HG03521 (cell line): ENCODE measurements at regions not wholly inside any gene's neighbourhood (a gene's known extent, or its start where the extent isn't known, plus 50 kb on each side); places are given as distances from the start of the nearest gene placed in this dataset.
"Not testable (repeated sequence)": the region's sequence is repeated elsewhere in the genome, so short reads cannot be mapped to it uniquely, and the experiment has no call there.

Experiments
- ATAC-seq: cut with Tn5 transposase; IDR thresholded peaks from one replicate; pipeline ENCODE4 v1.9.1; 2021; ENCODE audit warnings: mild to moderate bottlenecking, moderate library complexity; ENCODE audit not compliant: unreplicated experiment

DNA sequence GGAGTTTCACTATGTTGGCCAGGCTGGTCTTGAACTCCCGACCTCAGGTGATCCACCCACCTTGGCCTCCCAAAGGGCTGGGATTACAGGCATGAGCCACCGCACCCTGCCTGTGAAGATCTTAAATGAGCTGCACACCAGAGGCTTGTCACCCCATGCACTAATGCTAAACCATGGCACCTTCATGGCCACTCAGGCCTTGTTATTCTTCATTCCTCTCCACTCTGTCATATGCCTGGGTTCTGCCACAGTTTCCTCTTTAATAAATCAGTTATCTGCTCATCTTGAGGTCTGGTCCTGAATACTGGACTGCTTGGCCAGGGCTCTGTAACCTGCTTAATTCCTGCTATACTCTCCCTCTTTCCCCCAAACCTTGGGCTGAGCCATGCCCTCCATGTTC is 104.3 kb upstream of the FOXN2 start:
- ATAC-seq = no peak

DNA sequence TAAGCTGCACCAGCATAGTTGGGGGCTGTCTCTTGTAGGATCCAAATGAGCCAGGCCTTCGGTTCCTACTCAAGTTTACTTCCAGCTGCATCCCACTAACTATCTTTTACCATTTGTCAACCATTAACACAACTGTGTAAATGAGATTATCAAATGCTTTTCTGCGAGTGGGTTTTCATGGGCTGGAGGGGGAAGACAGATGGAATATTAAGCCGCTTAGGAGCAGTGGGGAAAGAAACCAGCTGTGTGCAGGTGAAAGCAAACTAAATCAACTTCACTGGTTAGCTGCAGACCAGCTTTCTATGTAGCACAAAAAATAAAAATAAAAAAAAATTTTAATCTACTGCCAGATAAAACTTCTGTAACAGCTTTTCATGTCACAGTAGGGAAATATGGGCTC is 100.8 kb upstream of the FOXN2 start:
- no peak for ATAC-seq

DNA sequence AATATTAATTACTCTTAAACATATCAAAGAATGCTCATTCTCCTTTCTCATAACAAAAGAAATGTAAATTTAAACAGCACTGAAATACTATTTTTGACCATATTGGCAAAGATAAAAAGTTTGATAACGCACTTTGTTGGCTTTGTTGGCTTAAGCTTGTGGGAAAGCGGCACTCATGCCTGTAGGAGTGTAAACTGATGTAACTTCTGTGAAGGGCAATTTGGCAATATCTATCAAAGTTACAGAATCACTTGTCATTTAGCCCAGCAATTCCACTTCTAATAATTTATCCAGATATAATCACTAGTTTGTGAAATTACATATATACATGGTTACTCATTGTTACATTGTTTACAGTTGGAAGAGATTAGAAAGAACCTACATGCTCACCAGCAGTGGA is 96.3 kb upstream of the FOXN2 start:
- no peak for ATAC-seq

DNA sequence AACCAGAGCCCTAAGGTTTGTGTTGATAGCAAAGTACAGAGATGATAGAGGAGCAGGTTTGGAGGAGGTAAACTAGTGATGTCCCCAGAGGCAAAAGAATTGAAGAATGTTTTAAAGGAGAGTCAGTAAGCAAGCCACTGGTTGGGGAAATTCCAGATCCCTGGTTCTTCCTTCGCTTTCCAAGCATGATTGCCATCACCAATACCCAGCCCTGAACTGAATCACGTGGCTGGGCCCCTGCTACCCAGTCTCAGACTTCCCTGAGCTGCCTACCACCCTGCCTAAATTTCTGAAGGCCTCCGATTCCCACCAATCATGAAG is 95.3 kb upstream of the FOXN2 start:
- ATAC-seq = no peak

DNA sequence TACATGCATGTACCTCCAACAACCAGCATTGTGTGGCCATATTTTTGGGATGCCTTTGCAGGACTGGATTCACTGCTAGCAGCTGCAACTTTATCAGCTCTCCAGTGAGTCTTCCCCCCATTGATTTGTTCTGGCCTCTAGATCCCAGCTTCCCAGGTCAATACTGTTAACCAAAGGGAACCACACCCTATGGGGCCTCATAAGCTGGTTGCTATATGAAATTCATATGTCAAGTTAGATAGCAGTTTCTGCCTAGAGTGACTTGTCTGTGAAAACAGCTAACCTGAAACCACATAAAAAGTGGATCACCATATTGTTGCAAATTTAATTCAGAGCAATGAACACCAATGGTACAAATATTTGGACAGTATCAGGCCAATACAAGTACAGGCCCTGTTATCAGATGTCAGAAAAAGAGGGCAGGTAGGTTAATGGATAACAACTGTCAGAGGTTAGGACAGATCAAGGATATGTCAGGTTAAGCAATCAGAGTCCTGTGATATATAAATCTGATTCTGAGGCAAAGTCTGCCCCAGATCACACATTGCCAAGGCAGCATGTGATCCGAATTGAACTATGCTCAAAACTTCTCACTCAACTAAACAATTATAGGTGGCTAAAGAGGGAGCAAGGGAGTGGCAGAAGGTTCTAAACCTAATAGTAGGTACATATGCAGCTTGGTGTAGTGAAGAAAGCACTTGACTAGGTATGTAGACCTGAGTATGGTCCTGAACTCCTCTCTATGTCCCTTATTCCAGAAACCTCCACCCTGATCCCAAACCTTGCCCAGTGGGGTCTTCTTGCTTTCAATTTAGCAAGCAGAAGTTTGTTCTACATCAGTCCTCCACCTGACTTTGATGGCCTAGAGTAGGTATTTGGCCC is 94.7 kb upstream of the FOXN2 start:
- no peak for ATAC-seq

DNA sequence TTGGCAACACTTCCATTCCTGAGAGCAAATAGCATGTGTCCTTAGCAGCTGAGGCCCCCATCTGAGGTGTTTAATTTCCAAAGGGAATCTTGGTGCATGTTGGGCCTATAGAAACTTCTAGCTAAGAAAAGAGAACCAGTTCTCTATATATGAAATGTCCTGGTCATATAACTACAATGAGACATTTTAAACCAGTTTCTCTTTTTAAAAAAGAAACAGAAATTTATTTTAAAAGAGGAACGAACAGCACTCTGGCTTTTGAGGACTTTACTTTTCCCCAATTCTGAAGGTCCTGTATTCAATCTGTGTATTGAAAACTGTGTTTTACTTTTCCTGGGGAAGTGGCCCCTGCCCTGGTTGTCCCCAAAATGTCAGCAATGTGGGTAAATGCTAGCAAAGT is 94.0 kb upstream of the FOXN2 start:
- ATAC-seq = no peak

DNA sequence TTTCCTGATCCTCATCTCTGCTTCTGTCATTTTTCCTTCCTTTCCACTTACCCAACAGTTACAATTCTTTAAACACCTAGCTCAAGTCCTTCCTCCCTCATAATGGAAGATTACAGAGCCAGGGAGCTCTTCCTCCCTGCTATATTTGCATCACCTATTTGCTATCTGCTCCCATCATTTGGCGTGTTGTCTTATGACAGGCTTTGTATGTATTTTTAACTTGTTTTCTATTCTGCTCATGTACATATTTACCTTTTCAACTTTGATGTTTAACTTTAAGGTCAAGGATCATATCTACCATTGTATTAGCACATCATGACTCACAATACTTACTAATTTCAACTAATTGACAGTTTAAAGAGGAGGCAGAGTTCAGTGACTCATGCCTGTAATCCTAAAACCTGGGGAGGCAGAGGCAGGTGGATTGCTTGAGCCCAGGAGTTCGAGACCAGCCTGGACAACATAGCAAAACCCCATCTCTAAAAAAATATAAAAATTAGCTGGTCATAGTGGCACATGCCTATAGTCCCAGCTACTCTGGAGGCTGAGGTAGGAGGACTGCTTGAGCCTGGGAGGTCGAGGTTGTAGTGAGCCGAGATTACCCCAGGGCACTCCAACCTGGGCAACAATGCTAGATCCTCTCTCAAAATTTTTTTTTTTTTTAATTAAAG is 92.5 kb upstream of the FOXN2 start:
- ATAC-seq = no peak

DNA sequence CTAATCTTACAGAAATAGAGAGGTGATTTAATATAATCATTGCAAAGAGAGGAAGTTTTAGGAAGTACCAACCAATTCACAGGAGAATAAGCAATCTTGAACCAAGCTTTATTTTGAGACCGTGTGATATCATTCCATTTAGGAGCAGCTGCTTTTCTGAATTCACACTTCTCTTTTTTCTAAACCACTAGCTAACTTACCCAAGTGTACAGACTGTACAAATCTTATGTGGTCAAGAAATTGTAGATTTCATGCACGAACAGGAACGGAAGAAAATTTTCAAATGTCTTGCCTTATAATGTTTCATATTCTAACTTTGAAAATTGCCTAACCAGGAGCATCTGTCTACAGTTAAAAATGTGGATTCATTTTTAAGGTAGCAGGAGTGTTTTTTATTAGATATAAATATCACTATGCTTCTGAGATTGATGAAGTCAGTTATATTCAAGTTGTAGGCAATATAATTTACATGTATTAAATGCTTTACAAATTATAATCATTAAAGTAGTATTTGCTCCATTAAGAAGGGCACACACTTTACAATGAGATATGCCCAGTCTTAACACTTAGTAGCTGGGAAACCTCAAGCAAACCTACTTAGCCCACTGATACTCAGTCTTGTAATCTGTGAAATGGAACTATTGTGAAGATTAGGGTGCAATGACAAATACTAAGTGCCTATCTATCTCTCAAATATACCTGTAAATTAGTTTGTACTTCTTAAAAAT is 86.7 kb upstream of the FOXN2 start:
- ATAC-seq = peak; percentile 50

DNA sequence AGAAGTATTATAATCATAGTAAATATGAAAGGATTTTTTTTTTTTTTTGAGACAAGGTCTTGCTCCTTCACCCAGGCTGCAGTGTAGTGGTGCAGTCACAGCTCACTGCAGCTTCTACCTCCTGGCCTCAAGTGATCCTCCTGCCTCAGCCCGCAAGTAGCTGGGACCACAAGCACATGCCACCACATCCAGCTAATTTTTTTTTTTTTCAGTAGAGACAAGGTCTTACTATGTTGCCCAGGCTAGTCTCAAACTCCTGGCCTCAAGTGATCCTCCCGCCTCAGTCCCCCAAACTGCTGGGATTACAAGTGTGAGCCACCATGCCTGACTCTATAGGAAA is 86.2 kb upstream of the FOXN2 start:
- ATAC-seq = no peak

DNA sequence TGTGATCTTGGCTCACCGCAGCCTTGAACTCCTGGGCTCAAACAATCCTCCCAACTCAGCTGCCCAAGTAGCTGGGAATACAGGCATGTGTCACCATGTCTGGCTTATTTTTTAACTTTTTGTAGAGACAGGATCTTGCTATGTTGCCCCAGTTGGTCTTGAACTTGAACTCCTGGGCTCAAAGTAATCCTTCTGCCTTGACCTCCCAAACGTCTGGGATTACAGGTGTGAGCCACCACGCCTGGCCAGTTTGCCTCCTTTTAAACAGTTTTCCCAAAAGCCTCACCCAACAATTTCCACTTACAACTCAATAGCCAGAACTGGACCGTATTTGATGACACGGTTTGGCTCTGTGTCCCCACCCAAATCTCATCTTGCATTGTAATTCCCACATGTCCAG is 85.4 kb upstream of the FOXN2 start:
- no peak for ATAC-seq

DNA sequence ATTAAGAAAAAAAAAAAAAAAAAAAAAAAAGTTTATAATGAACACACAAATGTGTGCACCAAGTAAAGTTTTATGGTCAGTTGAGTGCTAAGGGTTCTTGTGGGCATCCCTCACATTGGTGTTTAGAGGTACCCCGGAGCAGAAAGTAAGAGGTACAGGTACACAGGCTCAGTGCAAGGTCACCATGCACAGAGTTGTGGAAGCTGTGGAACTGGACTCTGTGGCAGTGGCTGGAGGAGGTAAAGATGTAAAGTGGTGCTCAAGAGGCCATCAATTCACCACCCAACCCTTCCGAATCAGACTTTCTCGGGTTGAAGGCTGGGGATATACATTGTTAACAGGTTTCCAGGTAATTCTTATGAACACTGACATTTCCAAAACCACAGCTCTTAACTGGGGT is 83.6 kb upstream of the FOXN2 start:
- ATAC-seq = no peak

DNA sequence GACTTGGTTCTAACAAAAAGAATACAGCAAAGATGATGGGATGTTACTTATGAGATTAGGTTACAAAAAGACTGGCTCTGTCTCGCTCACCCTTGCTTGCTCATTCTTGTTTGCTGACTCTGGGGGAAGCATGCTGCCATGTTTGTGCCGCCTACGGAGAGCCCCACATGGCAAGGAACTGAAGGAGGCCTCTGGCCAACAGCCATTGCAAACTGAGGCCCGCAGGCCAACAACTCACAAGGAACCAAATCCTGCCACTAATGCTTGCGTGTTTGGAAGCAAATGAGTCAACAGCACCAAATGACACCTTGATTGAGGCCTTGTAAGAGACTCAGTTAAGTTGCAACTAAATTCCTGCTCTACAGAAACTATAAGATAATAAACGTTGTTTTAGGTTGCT is 82.1 kb upstream of the FOXN2 start:
- no peak for ATAC-seq

DNA sequence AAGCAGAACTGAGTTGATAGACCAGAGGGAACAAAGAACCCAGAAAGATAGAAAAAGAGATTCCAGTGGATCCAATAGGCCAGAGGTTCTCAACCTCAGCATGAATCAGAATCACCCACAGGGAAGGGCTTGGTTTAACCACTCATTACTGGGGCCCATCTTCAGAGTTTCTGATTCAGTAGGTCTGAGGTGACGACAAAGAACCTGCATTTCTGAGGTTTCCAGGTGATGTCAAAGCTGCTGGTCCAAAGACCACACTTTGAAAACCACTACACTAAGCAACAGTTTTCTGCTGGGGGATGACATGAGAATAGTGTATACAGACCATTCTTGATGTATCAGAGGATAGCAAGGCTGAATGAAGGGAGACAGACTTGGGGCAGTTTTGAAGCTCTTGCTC is 81.5 kb upstream of the FOXN2 start:
- no peak for ATAC-seq

DNA sequence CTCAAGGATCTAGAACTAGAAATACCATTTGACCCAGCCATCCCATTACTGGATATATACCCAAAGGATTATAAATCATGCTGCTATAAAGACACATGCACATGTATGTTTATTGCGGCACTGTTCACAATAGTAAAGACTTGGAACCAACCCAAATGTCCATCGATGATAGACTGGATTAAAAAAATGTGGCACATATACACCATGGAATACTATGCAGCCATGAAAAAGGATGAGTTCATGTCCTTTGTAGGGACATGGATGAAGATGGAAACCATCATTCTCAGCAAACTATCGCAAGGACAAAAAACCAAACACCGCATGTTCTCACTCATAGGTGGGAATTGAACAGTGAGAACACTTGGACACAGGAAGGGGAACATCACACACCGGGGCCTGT is 80.7 kb upstream of the FOXN2 start:
- not testable (repeated sequence) for ATAC-seq

DNA sequence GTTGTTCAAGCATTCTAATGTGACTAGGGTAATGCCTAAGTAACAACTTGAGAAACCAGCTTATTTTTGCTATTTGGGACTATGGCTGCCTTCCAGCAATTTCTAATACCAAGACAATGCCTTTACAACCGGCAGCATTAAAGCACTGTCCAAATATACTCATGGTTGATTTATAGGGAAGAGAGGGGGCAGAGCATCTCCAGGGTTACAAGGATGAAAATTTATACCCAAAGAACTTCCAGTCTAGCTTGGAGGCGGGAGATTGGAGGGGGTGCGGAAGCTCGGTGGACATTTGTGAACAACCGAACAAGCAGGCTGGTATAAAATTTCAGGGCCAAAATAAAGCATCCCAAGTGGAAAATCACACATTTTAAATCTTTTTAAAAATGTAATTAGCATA is 79.4 kb upstream of the FOXN2 start:
- no peak for ATAC-seq

DNA sequence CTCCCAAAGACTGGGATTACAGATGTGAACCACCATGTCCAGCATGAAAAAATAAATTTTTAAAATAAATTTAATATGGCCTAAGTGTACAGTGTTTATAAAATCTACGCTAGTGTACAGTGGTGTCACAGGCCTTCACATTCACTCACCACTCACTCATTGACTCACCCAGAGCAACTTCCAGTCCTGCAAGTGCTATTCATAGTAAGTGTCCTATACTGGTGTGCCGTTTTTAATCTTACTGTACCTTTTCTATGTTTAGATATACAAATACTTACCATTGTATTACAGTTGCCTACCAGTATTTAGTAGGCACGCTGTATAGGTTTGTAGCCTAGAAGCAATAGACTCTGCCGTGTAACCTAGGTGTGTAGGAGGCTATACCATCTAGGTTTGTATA is 76.1 kb upstream of the FOXN2 start:
- ATAC-seq = no peak

DNA sequence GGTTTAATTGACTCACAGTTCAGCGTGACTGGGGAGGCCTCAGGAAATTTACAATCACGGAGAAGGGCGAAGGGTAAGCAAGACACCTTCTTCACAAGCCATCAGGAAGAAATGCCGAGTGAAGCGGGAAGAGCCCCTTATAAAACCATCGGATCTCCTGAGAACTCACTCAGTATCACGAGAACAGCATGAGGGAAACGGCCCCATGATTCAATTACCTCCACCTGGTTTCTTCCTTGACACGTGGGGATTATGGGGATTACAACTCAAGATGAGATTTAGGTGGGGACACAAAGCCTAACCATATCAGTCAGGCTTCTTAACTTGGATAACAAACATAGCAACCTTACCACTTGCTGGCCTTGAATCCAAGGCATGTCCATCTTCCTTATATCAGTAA is 73.6 kb upstream of the FOXN2 start:
- no peak for ATAC-seq

DNA sequence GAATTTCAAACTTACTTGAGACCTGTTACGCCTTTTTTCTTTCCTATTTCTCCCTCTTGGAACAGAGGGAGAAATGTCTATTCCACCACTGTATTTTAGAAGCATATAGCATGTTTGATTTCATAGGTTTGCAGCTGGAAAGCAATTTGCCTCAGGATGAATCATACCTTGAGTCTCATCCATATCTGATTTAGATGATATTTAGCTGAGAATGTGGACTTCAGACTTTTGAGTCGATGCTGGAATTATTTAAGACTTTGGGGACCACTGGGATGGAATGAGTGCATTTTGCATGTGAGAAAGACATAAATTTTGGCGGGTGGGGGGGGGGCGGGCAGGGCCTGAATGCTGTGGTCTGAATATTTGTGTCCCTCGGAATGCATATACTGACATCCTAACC is 67.3 kb upstream of the FOXN2 start:
- ATAC-seq = no peak

DNA sequence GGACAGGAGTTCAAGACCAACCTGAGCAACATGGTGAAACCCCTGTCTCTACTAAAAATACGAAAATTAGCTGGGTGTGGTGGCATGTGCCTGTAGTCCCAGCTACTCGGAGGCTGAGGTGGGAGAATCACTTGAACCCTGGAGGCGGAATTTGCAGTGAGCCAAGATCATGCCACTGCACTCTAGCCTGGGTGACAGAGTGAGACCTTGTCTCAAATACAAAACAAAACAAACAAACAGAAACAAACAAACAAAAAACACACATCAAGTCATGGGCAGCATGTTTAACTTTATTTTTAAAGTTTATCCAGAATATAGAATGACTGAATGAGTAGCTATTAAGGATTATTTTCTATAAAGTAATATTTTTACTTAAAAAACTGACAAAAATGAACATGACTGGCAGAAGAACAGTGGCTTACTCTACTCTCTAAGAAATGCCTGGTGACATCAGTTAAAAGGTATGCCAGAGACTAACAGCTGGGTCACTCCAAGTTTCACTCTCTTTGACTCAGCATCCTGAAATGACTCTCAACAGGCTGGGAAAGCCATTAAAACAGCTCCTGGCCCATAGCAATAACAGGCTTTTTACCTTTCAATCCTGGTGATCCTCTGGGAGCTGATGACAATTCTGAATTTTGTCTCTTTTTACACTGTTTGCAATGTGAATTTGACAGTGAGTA is 66.1 kb upstream of the FOXN2 start:
- peak; percentile 85 for ATAC-seq

DNA sequence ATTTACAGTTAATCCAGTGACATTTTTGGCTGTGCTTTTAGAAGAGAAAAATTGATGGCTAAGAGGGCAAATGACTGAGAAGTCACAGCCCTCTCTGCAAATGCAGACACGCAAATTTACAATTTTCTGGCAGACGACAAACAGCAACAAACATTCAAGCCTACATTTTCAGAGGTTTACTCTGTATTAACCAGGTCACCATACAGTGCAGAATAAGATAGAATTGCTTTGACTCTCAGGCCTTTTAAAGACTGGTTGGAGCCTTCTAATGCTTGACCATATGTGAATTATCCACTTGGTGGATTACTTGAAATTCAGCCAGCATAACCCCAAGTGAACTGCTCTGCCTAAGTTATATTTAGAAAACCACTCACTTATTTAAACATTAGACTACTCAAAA is 65.5 kb upstream of the FOXN2 start:
- ATAC-seq = no peak

DNA sequence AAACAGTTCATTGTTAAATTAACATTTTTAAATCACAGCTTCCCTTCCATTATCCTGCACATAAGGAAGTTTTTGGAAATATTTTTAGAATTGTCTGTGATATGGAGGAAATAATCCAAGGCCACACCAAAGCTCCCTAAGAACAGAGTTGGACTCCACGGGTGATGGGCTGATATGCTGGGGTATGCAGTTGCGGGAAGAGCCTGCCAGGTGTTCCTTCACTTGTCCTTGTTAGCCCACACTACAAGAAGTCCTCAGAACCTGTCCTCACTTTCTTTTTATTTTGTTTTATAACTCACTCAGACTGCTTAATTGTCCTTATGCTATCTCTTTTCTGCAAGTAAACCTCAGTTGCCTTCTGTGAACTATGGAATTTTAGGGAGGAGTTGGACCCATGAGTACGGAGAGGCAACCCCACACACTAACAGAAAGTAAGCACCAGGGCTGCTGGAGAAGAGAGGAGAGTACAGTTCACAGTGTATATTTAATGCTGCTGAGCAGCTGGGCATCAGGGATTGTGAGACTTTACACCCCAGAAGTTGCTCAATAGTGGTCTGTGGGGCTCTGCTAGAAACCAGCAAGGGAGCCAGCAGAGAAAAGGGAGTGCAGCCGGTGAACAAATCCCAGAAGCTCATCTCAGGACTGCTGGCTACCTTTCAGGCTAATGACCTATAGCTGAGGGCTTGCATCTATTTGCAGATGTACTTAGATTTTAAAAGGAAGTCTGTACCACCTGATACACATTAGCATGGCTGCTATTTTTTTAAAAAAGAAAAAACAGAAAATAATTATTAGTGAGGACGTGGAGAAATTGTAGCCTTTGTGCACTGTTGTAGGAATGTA is 64.6 kb upstream of the FOXN2 start:
- ATAC-seq = no peak
